GM23338 (cell line): ENCODE measurements at regions not wholly inside any gene's neighbourhood (a gene's known extent, or its start where the extent isn't known, plus 50 kb on each side); places are given as distances from the start of the nearest gene placed in this dataset.

Experiments
- EZH2 ChIP-seq: fragments of 200-600 bp; sonication (generic); IDR thresholded peaks from one replicate; pipeline ENCODE4 v1.8.0; 2017; ENCODE audit warnings: antibody characterized with exemption, mild to moderate bottlenecking, low read depth; ENCODE audit not compliant: unreplicated experiment
- ZNF331 ChIP-seq: fragments of 250-450 bp; sonication (Bioruptor Pico); IDR thresholded peaks from 2 replicates; pipeline ENCODE4 v1.5.0; 2020; ENCODE audit warnings: low read depth, mild to moderate bottlenecking, moderate library complexity
- TF ChIP-seq, protein P1 (sequence below): IDR thresholded peaks from one replicate; pipeline ENCODE4 v1.6.1; 2018; ENCODE audit warnings: antibody characterized with exemption; ENCODE audit not compliant: unreplicated experiment
- TF ChIP-seq, protein P2 (sequence below): fragments of 250-450 bp; sonication (Bioruptor Pico); IDR thresholded peaks from 2 replicates; pipeline ENCODE4 v1.5.0; 2020; ENCODE audit warnings: mild to moderate bottlenecking, moderate library complexity
- TF ChIP-seq, protein P3 (sequence below): IDR thresholded peaks from 2 replicates; pipeline ENCODE4 v1.6.1; 2016; ENCODE audit warnings: antibody characterized with exemption

DNA sequence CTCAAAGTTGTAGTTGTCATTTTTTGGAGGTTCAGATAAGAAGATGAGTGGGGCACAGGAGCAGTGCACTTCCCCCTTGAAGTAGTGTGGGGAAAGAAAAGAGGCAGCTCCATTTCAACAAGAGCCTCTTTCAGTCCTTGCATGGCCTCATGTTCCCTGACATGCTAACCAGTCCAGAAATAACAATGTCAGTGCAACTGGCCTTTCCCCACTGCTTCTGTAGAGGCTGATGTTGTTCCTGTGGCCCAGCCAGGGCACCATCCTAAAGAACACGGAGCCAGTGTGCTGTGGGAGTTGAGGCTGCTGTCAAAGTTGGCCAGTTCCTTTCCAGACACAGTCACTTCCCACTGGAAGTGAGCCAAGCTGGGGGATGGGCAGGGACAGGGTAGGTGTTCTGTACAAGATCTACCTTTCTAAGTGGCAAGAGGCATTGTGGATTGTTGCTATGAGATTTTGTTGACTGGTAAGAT is 77.7 kb upstream of the SLC38A2 start (continued):
- TF ChIP-seq, protein P1, sequence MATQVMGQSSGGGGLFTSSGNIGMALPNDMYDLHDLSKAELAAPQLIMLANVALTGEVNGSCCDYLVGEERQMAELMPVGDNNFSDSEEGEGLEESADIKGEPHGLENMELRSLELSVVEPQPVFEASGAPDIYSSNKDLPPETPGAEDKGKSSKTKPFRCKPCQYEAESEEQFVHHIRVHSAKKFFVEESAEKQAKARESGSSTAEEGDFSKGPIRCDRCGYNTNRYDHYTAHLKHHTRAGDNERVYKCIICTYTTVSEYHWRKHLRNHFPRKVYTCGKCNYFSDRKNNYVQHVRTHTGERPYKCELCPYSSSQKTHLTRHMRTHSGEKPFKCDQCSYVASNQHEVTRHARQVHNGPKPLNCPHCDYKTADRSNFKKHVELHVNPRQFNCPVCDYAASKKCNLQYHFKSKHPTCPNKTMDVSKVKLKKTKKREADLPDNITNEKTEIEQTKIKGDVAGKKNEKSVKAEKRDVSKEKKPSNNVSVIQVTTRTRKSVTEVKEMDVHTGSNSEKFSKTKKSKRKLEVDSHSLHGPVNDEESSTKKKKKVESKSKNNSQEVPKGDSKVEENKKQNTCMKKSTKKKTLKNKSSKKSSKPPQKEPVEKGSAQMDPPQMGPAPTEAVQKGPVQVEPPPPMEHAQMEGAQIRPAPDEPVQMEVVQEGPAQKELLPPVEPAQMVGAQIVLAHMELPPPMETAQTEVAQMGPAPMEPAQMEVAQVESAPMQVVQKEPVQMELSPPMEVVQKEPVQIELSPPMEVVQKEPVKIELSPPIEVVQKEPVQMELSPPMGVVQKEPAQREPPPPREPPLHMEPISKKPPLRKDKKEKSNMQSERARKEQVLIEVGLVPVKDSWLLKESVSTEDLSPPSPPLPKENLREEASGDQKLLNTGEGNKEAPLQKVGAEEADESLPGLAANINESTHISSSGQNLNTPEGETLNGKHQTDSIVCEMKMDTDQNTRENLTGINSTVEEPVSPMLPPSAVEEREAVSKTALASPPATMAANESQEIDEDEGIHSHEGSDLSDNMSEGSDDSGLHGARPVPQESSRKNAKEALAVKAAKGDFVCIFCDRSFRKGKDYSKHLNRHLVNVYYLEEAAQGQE, result no peak
- TF ChIP-seq, protein P2, sequence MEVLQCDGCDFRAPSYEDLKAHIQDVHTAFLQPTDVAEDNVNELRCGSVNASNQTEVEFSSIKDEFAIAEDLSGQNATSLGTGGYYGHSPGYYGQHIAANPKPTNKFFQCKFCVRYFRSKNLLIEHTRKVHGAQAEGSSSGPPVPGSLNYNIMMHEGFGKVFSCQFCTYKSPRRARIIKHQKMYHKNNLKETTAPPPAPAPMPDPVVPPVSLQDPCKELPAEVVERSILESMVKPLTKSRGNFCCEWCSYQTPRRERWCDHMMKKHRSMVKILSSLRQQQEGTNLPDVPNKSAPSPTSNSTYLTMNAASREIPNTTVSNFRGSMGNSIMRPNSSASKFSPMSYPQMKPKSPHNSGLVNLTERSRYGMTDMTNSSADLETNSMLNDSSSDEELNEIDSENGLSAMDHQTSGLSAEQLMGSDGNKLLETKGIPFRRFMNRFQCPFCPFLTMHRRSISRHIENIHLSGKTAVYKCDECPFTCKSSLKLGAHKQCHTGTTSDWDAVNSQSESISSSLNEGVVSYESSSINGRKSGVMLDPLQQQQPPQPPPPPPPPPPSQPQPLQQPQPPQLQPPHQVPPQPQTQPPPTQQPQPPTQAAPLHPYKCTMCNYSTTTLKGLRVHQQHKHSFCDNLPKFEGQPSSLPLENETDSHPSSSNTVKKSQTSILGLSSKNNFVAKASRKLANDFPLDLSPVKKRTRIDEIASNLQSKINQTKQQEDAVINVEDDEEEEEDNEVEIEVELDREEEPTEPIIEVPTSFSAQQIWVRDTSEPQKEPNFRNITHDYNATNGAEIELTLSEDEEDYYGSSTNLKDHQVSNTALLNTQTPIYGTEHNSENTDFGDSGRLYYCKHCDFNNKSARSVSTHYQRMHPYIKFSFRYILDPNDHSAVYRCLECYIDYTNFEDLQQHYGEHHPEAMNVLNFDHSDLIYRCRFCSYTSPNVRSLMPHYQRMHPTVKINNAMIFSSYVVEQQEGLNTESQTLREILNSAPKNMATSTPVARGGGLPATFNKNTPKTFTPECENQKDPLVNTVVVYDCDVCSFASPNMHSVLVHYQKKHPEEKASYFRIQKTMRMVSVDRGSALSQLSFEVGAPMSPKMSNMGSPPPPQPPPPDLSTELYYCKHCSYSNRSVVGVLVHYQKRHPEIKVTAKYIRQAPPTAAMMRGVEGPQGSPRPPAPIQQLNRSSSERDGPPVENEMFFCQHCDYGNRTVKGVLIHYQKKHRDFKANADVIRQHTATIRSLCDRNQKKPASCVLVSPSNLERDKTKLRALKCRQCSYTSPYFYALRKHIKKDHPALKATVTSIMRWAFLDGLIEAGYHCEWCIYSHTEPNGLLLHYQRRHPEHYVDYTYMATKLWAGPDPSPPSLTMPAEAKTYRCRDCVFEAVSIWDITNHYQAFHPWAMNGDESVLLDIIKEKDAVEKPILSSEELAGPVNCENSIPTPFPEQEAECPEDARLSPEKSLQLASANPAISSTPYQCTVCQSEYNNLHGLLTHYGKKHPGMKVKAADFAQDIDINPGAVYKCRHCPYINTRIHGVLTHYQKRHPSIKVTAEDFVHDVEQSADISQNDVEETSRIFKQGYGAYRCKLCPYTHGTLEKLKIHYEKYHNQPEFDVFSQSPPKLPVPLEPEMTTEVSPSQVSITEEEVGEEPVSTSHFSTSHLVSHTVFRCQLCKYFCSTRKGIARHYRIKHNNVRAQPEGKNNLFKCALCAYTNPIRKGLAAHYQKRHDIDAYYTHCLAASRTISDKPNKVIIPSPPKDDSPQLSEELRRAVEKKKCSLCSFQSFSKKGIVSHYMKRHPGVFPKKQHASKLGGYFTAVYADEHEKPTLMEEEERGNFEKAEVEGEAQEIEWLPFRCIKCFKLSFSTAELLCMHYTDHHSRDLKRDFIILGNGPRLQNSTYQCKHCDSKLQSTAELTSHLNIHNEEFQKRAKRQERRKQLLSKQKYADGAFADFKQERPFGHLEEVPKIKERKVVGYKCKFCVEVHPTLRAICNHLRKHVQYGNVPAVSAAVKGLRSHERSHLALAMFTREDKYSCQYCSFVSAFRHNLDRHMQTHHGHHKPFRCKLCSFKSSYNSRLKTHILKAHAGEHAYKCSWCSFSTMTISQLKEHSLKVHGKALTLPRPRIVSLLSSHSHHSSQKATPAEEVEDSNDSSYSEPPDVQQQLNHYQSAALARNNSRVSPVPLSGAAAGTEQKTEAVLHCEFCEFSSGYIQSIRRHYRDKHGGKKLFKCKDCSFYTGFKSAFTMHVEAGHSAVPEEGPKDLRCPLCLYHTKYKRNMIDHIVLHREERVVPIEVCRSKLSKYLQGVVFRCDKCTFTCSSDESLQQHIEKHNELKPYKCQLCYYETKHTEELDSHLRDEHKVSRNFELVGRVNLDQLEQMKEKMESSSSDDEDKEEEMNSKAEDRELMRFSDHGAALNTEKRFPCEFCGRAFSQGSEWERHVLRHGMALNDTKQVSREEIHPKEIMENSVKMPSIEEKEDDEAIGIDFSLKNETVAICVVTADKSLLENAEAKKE, result no peak
- TF ChIP-seq, protein P3, sequence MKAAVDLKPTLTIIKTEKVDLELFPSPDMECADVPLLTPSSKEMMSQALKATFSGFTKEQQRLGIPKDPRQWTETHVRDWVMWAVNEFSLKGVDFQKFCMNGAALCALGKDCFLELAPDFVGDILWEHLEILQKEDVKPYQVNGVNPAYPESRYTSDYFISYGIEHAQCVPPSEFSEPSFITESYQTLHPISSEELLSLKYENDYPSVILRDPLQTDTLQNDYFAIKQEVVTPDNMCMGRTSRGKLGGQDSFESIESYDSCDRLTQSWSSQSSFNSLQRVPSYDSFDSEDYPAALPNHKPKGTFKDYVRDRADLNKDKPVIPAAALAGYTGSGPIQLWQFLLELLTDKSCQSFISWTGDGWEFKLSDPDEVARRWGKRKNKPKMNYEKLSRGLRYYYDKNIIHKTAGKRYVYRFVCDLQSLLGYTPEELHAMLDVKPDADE, result no peak
- TF ChIP-seq EZH2 (no peak), ZNF331 (CRISPR knock-in tag) (no peak)
